HepG2 (cell line): ENCODE measurements at regions not wholly inside any gene's neighbourhood (a gene's known extent, or its start where the extent isn't known, plus 50 kb on each side); places are given as distances from the start of the nearest gene placed in this dataset.

Source experiments
- ATAC-seq: fragments of 200-7000 bp; cut with Tn5 transposase; 3 replicates; pipeline ENCODE4 v1.9.1; 2020; ENCODE audit warnings: mild to moderate bottlenecking, moderate library complexity
- BruUV-seq: library from RNA; stranded (reverse); fragments of 400-500 nt; replicated peaks from 2 replicates; lab custom pipeline; 2021; lab: Mats Ljungman, UMichigan
- CTCF ChIA-PET: fragments of 300-600 bp; formaldehyde crosslinking; extraction: SDS; loops from one replicate; lab custom pipeline; 2021; ENCODE audit warnings: low total read pairs, inconsistent platforms, low intra/inter-chr PET ratio; lab: Yijun Ruan, JAX
- POLR2A ChIA-PET: fragments of 350-600 bp; sonication (Branson Sonifier 250); formaldehyde crosslinking; loops from one replicate; lab custom pipeline; 2020; ENCODE audit warnings: antibody characterized with exemption, inconsistent platforms; lab: Yijun Ruan, JAX
- DNase-seq: peaks from one replicate; pipeline ENCODE4 v3.0.0-alpha.2; 2015; ENCODE audit warnings: low spot score
- FAIRE-seq: peaks from 3 replicates; lab custom pipeline; 2011; peaks lifted over from hg19 to GRCh38; lab: Jason Lieb, UNC
- H2AFZ ChIP-seq: one replicate; pipeline ENCODE4 v1.6.1; 2011; ENCODE audit warnings: low read length, inconsistent platforms
- H3K27ac ChIP-seq: fragments of 300-600 bp; 3 replicates; pipeline ENCODE4 v1.8.0; 2011; ENCODE audit warnings: mixed run types, mild to moderate bottlenecking, mixed read lengths, low read length, inconsistent platforms; ENCODE audit not compliant: insufficient read depth; ENCODE audit errors: extremely low read length
- H3K27me3 ChIP-seq, 2 experiments: fragments of 200-600 bp in 1 of 2; 2 replicates in 1 of 2; 3 replicates in 1 of 2; pipeline versions ENCODE4 v1.6.0 to v1.8.0; 2011; ENCODE audit warnings: low read length in 2 of 2, mild to moderate bottlenecking in 2 of 2, moderate library complexity in 2 of 2, inconsistent platforms in 1 of 2; ENCODE audit not compliant: insufficient read depth in 2 of 2, control insufficient read depth in 1 of 2
- H3K36me3 ChIP-seq, 2 experiments: fragments of 200-600 bp in 1 of 2; replicated peaks in 1 of 2; 2 replicates in 1 of 2; 3 replicates in 1 of 2; pipeline versions ENCODE4 v1.5.1 to v1.8.0; 2011; ENCODE audit warnings: low read length in 2 of 2, inconsistent platforms in 1 of 2; ENCODE audit not compliant: insufficient read depth in 2 of 2, control insufficient read depth in 1 of 2
- H3K4me1 ChIP-seq: 2 replicates; pipeline ENCODE4 v1.5.1; 2012; ENCODE audit warnings: low read length, inconsistent platforms; ENCODE audit not compliant: insufficient read depth
- H3K4me2 ChIP-seq: 2 replicates; pipeline ENCODE4 v1.6.0; 2011; ENCODE audit warnings: low read depth, low read length, inconsistent platforms
- H3K4me3 ChIP-seq, 3 experiments: fragments of 200-600 bp in 1 of 3; sonication (generic), shearing (Covaris generic) in 1 of 3; replicated peaks in 1 of 3; 2 replicates each; pipeline ENCODE4 v1.5.1; 2011 to 2016; ENCODE audit warnings: low read length in 3 of 3, inconsistent platforms in 2 of 3, low read depth in 2 of 3, mild to moderate bottlenecking in 2 of 3, control low read depth in 1 of 3, mixed read lengths in 1 of 3; ENCODE audit not compliant: insufficient read depth in 1 of 3
- H3K79me2 ChIP-seq: one replicate; pipeline ENCODE4 v1.6.1; 2011; ENCODE audit warnings: low read length, inconsistent platforms; ENCODE audit not compliant: insufficient read depth
- H3K9ac ChIP-seq: 2 replicates; pipeline ENCODE4 v1.6.0; 2011; ENCODE audit warnings: mild to moderate bottlenecking, low read depth, low read length, inconsistent platforms; ENCODE audit not compliant: insufficient read depth
- H3K9me3 ChIP-seq: 2 replicates; pipeline ENCODE4 v1.5.1; 2012; ENCODE audit warnings: mild to moderate bottlenecking, low read length
- H4K20me1 ChIP-seq: 2 replicates; pipeline ENCODE4 v1.6.0; 2011; ENCODE audit warnings: inconsistent platforms, mild to moderate bottlenecking, low read length, moderate library complexity; ENCODE audit not compliant: insufficient read depth
- CBFB ChIP-seq: sonication (generic); formaldehyde crosslinking; IDR thresholded peaks from 2 replicates; pipeline ENCODE4 v1.4.0; 2020; ENCODE audit warnings: missing genetic modification reagents
- CENPT ChIP-seq: sonication (generic); formaldehyde crosslinking; IDR thresholded peaks from 2 replicates; pipeline ENCODE4 v1.8.0; 2022; ENCODE audit warnings: low read depth, mild to moderate bottlenecking, moderate library complexity, missing genetic modification reagents
- GFI1 ChIP-seq: sonication (generic); formaldehyde crosslinking; IDR thresholded peaks from 2 replicates; pipeline ENCODE4 v1.5.0; 2020; ENCODE audit warnings: missing genetic modification reagents, mild to moderate bottlenecking, borderline replicate concordance
- HCFC1 ChIP-seq: fragments of 150-350 bp; IDR thresholded peaks from 2 replicates; pipeline ENCODE4 v1.6.1; 2014; ENCODE audit warnings: low read depth, low read length
- IRF2 ChIP-seq: IDR thresholded peaks from 2 replicates; pipeline ENCODE4 v1.6.1; 2018; ENCODE audit warnings: missing genetic modification reagents, missing compliant biosample characterization
- NFYB ChIP-seq: sonication (generic); formaldehyde crosslinking; IDR thresholded peaks from 2 replicates; pipeline ENCODE4 v1.4.0; 2020; ENCODE audit warnings: missing genetic modification reagents
- PPARG ChIP-seq: conservative IDR thresholded peaks from 2 replicates; pipeline ENCODE4 v1.6.1; 2016; ENCODE audit warnings: missing biosample characterization, missing genetic modification reagents
- PTBP1 ChIP-seq: fragments of 200-400 bp; formaldehyde crosslinking; IDR thresholded peaks from 2 replicates; pipeline ENCODE4 v1.6.1; 2018; ENCODE audit warnings: low read length, low read depth; ENCODE audit not compliant: poor library complexity, severe bottlenecking
- RELA ChIP-seq: sonication (generic); formaldehyde crosslinking; IDR thresholded peaks from 2 replicates; pipeline ENCODE4 v1.4.0; 2020; ENCODE audit warnings: missing genetic modification reagents
- RXRB ChIP-seq: IDR thresholded peaks from 2 replicates; pipeline ENCODE4 v1.6.1; 2016; ENCODE audit warnings: borderline replicate concordance, missing genetic modification reagents, missing compliant biosample characterization
- THAP7 ChIP-seq: sonication (generic); formaldehyde crosslinking; IDR thresholded peaks from 2 replicates; pipeline ENCODE4 v1.8.1; 2023; ENCODE audit warnings: mild to moderate bottlenecking, missing genetic modification reagents
- ZHX1 ChIP-seq: sonication (generic); formaldehyde crosslinking; IDR thresholded peaks from 2 replicates; pipeline ENCODE4 v1.8.1; 2022; ENCODE audit warnings: low read depth, mild to moderate bottlenecking, missing genetic modification reagents
- ZMYM2 ChIP-seq: sonication (generic); formaldehyde crosslinking; IDR thresholded peaks from 2 replicates; pipeline ENCODE4 v1.8.0; 2022; ENCODE audit warnings: mild to moderate bottlenecking, missing genetic modification reagents
- ZNF234 ChIP-seq: sonication (generic); formaldehyde crosslinking; conservative IDR thresholded peaks from 2 replicates; pipeline ENCODE4 v1.5.1; 2020; ENCODE audit warnings: mild to moderate bottlenecking, missing genetic modification reagents
- ZNF296 ChIP-seq: sonication (generic); formaldehyde crosslinking; conservative IDR thresholded peaks from 2 replicates; pipeline ENCODE4 v1.5.0; 2020; ENCODE audit warnings: mild to moderate bottlenecking, missing genetic modification reagents
- ZSCAN20 ChIP-seq: sonication (generic); formaldehyde crosslinking; IDR thresholded peaks from 2 replicates; pipeline ENCODE4 v1.4.0; 2020; ENCODE audit warnings: missing genetic modification reagents, mild to moderate bottlenecking, borderline replicate concordance
- in situ Hi-C: cut with HindIII; loops from 2 replicates; pipeline ENCODE4 v1.10.0; 2017; ENCODE audit warnings: low pct_unique_long_range_greater_than_20kb; ENCODE audit not compliant: extremely low pct_ligation_motif_present
- intact Hi-C: fragments of 100-400 bp; cut with micrococcal nuclease; formaldehyde crosslinking; loops from one replicate; pipeline ENCODE4 v1.10.0; 2022; ENCODE audit not compliant: unreplicated experiment
- TF ChIP-seq, protein P1 (sequence below), 2 experiments: IDR thresholded peaks; 2 replicates each; pipeline ENCODE4 v1.6.1; 2011 to 2012; ENCODE audit warnings: low read length in 2 of 2, borderline replicate concordance in 1 of 2, low read depth in 1 of 2, mild to moderate bottlenecking in 1 of 2, moderate library complexity in 1 of 2

- FAIRE-seq: no peak
- ChIA-PET CTCF (no interaction called here), POLR2A (no interaction called here)
- Histone ChIP-seq H3K4me2 (no peak overlapping the region), H3K9me3 (no peaks in the 10 kb centered on the region), H3K4me1 (peaks cover 14% of the 10 kb centered on the region), H4K20me1 (no peaks in the 10 kb centered on the region), H3K4me3 (no peak overlapping the region), H2AFZ (no peak overlapping the region), H3K9ac (no peak overlapping the region), H3K27me3 (no peaks in the 10 kb centered on the region), H3K36me3 (no peaks in the 10 kb centered on the region), H3K79me2 (no peaks in the 10 kb centered on the region), H3K27ac (no peak overlapping the region)
- intact Hi-C loops (no loop called here), in situ Hi-C loops (no loop called here)
- no peak for ATAC-seq
- DNase-seq: no peak
- no TSS peak for BruUV-seq
- TF ChIP-seq ZMYM2 (CRISPR knock-in tag): no peak
- no peak for TF ChIP-seq RELA (CRISPR knock-in tag)
- no peak for TF ChIP-seq CBFB (CRISPR knock-in tag)
- no peak for TF ChIP-seq ZSCAN20 (CRISPR knock-in tag)
- no peak for TF ChIP-seq GFI1 (CRISPR knock-in tag)
- TF ChIP-seq ZNF296: no peak
- TF ChIP-seq, protein P1, sequence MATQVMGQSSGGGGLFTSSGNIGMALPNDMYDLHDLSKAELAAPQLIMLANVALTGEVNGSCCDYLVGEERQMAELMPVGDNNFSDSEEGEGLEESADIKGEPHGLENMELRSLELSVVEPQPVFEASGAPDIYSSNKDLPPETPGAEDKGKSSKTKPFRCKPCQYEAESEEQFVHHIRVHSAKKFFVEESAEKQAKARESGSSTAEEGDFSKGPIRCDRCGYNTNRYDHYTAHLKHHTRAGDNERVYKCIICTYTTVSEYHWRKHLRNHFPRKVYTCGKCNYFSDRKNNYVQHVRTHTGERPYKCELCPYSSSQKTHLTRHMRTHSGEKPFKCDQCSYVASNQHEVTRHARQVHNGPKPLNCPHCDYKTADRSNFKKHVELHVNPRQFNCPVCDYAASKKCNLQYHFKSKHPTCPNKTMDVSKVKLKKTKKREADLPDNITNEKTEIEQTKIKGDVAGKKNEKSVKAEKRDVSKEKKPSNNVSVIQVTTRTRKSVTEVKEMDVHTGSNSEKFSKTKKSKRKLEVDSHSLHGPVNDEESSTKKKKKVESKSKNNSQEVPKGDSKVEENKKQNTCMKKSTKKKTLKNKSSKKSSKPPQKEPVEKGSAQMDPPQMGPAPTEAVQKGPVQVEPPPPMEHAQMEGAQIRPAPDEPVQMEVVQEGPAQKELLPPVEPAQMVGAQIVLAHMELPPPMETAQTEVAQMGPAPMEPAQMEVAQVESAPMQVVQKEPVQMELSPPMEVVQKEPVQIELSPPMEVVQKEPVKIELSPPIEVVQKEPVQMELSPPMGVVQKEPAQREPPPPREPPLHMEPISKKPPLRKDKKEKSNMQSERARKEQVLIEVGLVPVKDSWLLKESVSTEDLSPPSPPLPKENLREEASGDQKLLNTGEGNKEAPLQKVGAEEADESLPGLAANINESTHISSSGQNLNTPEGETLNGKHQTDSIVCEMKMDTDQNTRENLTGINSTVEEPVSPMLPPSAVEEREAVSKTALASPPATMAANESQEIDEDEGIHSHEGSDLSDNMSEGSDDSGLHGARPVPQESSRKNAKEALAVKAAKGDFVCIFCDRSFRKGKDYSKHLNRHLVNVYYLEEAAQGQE (IDR thresholded peaks at IDR 0.05; ENCODE audit: borderline replicate concordance in 1 of 2, low read depth in 1 of 2, low read length in 2 of 2): no peak
- no peak for TF ChIP-seq PTBP1
- TF ChIP-seq CENPT (CRISPR knock-in tag): no peak
- no peak for TF ChIP-seq HCFC1
- no peak for TF ChIP-seq ZHX1
- no peak for TF ChIP-seq ZNF234 (CRISPR knock-in tag)
- TF ChIP-seq THAP7 (CRISPR knock-in tag): no peak
- no peak for TF ChIP-seq PPARG (CRISPR knock-in tag)
- TF ChIP-seq NFYB: no peak
- no peak for TF ChIP-seq IRF2
- no peak for TF ChIP-seq RXRB (CRISPR knock-in tag)
Observed at GRCh38 chr13:73174521-73175010, 115.8 kb downstream of the KLF5 start.
